ENCODE measurements at regions not wholly inside any gene's neighbourhood (a gene's known extent, or its start where the extent isn't known, plus 50 kb on each side); places are given as distances from the start of the nearest gene placed in this dataset.
"Not testable (repeated sequence)": the region's sequence is repeated elsewhere in the genome, so short reads cannot be mapped to it uniquely, and the experiment has no call there.

GRCh38 chr1:119209596-119210295, 69.3 kb upstream of the WARS2 start:
- Histone ChIP-seq H3K27me3 (no peaks in the 10 kb centered on the region), H3K27ac (no peak overlapping the region), H3K36me3 (peaks cover 0 to 11% of the 10 kb centered on the region in 2 donors), H3K4me1 (no peaks in the 10 kb centered on the region), H3K4me3 (no peak overlapping the region), H3K9me3 (no peaks in the 10 kb centered on the region)
- ATAC-seq = no peak
- TF ChIP-seq EP300 (IDR thresholded peaks at IDR 0.05) (no peak), POLR2A (IDR thresholded peaks at IDR 0.05) (no peak), POLR2AphosphoS5 (IDR thresholded peaks at IDR 0.05) (no peak), CTCF (IDR thresholded peaks at IDR 0.05) (no peak)
- 44 to 77% methylated on average over 1 of the region's 1 CpG for WGBS, 2 donors (ENCODE audit: low coverage in 1 of 2)

GRCh38 chr1:119210296-119210649, 69.8 kb upstream of the WARS2 start:
- ATAC-seq = no peak
- Histone ChIP-seq H3K4me1 (no peaks in the 10 kb centered on the region), H3K4me3 (no peak overlapping the region), H3K27ac (no peak overlapping the region), H3K27me3 (no peaks in the 10 kb centered on the region), H3K9me3 (no peaks in the 10 kb centered on the region), H3K36me3 (peaks cover 0 to 11% of the 10 kb centered on the region in 2 donors)
- WGBS, 2 donors (ENCODE audit: low coverage in 1 of 2) = 89 to 91% methylated on average over 1 of the region's 1 CpG
- TF ChIP-seq POLR2AphosphoS5 (IDR thresholded peaks at IDR 0.05) (no peak), POLR2A (IDR thresholded peaks at IDR 0.05) (no peak), EP300 (IDR thresholded peaks at IDR 0.05) (no peak)

DNA sequence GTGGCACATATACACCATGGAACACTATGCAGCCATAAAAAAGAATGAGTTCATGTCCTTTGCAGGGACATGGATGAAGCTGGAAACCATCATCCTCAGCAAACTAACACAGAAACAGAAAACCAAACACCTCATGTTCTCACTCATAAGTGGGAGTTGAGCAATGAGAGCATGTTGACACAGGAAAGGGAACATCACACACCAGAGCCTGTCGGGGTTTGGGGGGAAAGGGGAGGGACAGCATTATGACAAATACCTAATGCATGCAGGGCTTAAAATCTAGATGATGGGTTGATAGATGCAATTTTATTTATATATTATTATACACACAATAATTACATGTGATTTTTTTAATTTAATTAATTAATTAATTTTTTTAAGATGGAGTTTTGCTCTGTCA, 72.8 kb upstream of the WARS2 start:
- not testable (repeated sequence) for H3K9me3 ChIP-seq, H3K27ac ChIP-seq, H3K27me3 ChIP-seq, ATAC-seq, H3K4me3 ChIP-seq, H3K4me1 ChIP-seq
- H3K36me3 ChIP-seq = peaks cover 0 to 17% of the 10 kb centered on the region in 2 donors
- WGBS, 2 donors (ENCODE audit: low coverage in 1 of 2) = 92 to 100% methylated on average over 1 of the region's 1 CpG

DNA sequence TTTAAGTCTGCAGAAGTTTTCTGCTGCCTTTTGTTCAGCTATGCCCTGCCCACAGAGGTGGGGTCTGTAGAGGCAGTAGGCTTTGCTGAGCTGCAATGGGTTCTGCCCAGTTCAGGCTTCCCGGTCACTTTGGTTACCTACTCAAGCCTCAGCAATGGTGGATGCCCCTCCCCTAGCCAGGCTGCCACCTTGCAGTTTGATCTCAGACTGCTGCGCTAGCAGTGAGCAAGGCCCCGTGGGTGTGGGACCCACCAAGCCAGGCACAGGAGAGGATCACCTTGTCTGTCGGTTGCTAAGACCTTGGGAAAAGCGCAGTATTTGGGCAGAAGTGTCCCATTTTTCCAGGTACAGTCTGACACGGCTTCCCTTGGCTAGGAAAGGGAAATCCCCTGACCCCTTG, 74.5 kb upstream of the WARS2 start:
- H3K36me3 ChIP-seq = peaks cover 0 to 17% of the 10 kb centered on the region in 2 donors
- H3K4me1 ChIP-seq, H3K27me3 ChIP-seq, H3K27ac ChIP-seq, ATAC-seq, H3K9me3 ChIP-seq, H3K4me3 ChIP-seq: not testable (repeated sequence)
- 90% methylated on average over 2 of the region's 6 CpGs; no CpG with 5 or more reads in 1 of the 2 donors for WGBS, 2 donors (ENCODE audit: low coverage in 1 of 2)

- H3K4me3 ChIP-seq = no peak overlapping the region
- ATAC-seq = no peak
- no peak overlapping the region for H3K27ac ChIP-seq
- no peaks in the 10 kb centered on the region for H3K27me3 ChIP-seq
- no peaks in the 10 kb centered on the region for H3K9me3 ChIP-seq
- TF ChIP-seq POLR2AphosphoS5 (IDR thresholded peaks at IDR 0.05) = no peak
- no peak for TF ChIP-seq EP300 (IDR thresholded peaks at IDR 0.05)
- TF ChIP-seq POLR2A (IDR thresholded peaks at IDR 0.05) = no peak
- no peak for TF ChIP-seq CTCF (IDR thresholded peaks at IDR 0.05)
- peaks cover 0 to 13% of the 10 kb centered on the region in 2 donors for H3K36me3 ChIP-seq
- H3K4me1 ChIP-seq = no peaks in the 10 kb centered on the region
These were observed 76.9 kb upstream of the WARS2 start for GRCh38 chr1:119217309-119217828.

DNA sequence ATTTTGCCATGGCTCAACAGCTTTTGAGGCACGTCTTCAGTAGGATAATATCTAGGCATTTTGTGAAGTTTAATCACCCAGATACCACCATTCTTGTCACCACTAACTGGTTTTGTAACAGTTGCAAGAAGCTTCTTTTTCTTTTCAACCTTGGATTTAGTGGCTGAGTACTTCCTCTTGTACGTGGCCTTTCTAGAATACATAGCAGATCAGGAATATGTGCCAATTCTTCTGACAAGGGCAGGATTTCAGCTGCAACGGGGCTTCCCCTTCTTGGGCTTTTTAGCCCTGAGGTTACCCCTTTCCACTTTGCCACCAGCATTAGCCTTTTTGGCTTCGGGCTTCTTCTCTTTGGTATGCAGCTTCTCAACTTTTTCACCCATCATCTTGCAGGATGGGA, 79.3 kb upstream of the WARS2 start:
- Histone ChIP-seq H3K36me3 (peaks cover 0 to 13% of the 10 kb centered on the region in 2 donors), H3K27ac (no peak overlapping the region), H3K4me3 (no peak overlapping the region), H3K9me3 (no peaks in the 10 kb centered on the region), H3K27me3 (no peaks in the 10 kb centered on the region), H3K4me1 (no peaks in the 10 kb centered on the region)
- ATAC-seq = no peak
- 48 to 56% methylated on average over 2 to 3 of the region's 4 CpGs for WGBS, 2 donors (ENCODE audit: low coverage in 1 of 2)
- TF ChIP-seq POLR2A (IDR thresholded peaks at IDR 0.05) = no peak

- H3K4me3 ChIP-seq = no peak overlapping the region
- ATAC-seq = no peak
- no peak for TF ChIP-seq POLR2A (IDR thresholded peaks at IDR 0.05)
- TF ChIP-seq POLR2AphosphoS5 (IDR thresholded peaks at IDR 0.05) = no peak
- no peak for TF ChIP-seq EP300 (IDR thresholded peaks at IDR 0.05)
- TF ChIP-seq CTCF (IDR thresholded peaks at IDR 0.05) = no peak
These were observed 80.5 kb upstream of the WARS2 start for GRCh38 chr1:119220991-119221390.

More at GRCh38 chr1:119220991-119221390, 80.5 kb upstream of the WARS2 start:
- Histone ChIP-seq H3K27ac (no peak overlapping the region), H3K9me3 (no peaks in the 10 kb centered on the region), H3K4me1 (no peaks in the 10 kb centered on the region), H3K27me3 (no peaks in the 10 kb centered on the region), H3K36me3 (peaks cover 0 to 13% of the 10 kb centered on the region in 2 donors)

All from gastroesophageal sphincter (tissue), 4 donors.